ENCODE measurements at regions not wholly inside any gene's neighbourhood (a gene's known extent, or its start where the extent isn't known, plus 50 kb on each side); places are given as distances from the start of the nearest gene placed in this dataset.
"Not testable (repeated sequence)": the region's sequence is repeated elsewhere in the genome, so short reads cannot be mapped to it uniquely, and the experiment has no call there.

GRCh38 chr9:103530934-103531333, 535.8 kb downstream of the CYLC2 start:
- Histone ChIP-seq H3K9ac (ENCODE audit: low read length in 5 of 5) (no peak overlapping the region), H3K4me1 (ENCODE audit: control insufficient read depth in 5 of 5, insufficient read depth in 5 of 5, low read length in 5 of 5) (no peaks in the 10 kb centered on the region), H3K27ac (ENCODE audit: low read depth, low read length) (no peak overlapping the region), H3K4me3 (ENCODE audit: low read depth in 1 of 5, low read length in 5 of 5) (no peak overlapping the region), H3K9me3 (ENCODE audit: control insufficient read depth in 5 of 5, low read length in 5 of 5) (no peaks in the 10 kb centered on the region), H3K27me3 (ENCODE audit: control insufficient read depth in 5 of 5, insufficient read depth in 4 of 5, low read length in 5 of 5) (no peaks in the 10 kb centered on the region), H3K36me3 (ENCODE audit: control insufficient read depth in 5 of 5, insufficient read depth in 5 of 5, low read length in 5 of 5) (no peaks in the 10 kb centered on the region)

GRCh38 chr9:103533318-103533717, 538.2 kb downstream of the CYLC2 start:
- Histone ChIP-seq H3K4me1 (ENCODE audit: control insufficient read depth in 5 of 5, insufficient read depth in 5 of 5, low read length in 5 of 5) (no peaks in the 10 kb centered on the region), H3K9me3 (ENCODE audit: control insufficient read depth in 5 of 5, low read length in 5 of 5) (no peaks in the 10 kb centered on the region), H3K9ac (ENCODE audit: low read length in 5 of 5) (no peak overlapping the region), H3K27ac (ENCODE audit: low read depth, low read length) (no peak overlapping the region), H3K36me3 (ENCODE audit: control insufficient read depth in 5 of 5, insufficient read depth in 5 of 5, low read length in 5 of 5) (no peaks in the 10 kb centered on the region), H3K4me3 (ENCODE audit: low read depth in 1 of 5, low read length in 5 of 5) (no peak overlapping the region), H3K27me3 (ENCODE audit: control insufficient read depth in 5 of 5, insufficient read depth in 4 of 5, low read length in 5 of 5) (no peaks in the 10 kb centered on the region)

GRCh38 chr9:103537426-103537825, 542.3 kb downstream of the CYLC2 start:
- no peaks in the 10 kb centered on the region for H3K9me3 ChIP-seq (ENCODE audit: control insufficient read depth in 5 of 5, low read length in 5 of 5)
- H3K27me3 ChIP-seq (ENCODE audit: control insufficient read depth in 5 of 5, insufficient read depth in 4 of 5, low read length in 5 of 5), result no peaks in the 10 kb centered on the region
- H3K9ac ChIP-seq (ENCODE audit: low read length in 5 of 5), result no peak overlapping the region
- H3K36me3 ChIP-seq (ENCODE audit: control insufficient read depth in 5 of 5, insufficient read depth in 5 of 5, low read length in 5 of 5), result no peaks in the 10 kb centered on the region
- H3K4me3 ChIP-seq (ENCODE audit: low read depth in 1 of 5, low read length in 5 of 5), result no peak overlapping the region
- H3K27ac ChIP-seq (ENCODE audit: low read depth, low read length), result no peak overlapping the region
- H3K4me1 ChIP-seq (ENCODE audit: control insufficient read depth in 5 of 5, insufficient read depth in 5 of 5, low read length in 5 of 5), result no peaks in the 10 kb centered on the region

GRCh38 chr9:103545260-103545659, 548.8 kb upstream of the SMC2 start:
- Histone ChIP-seq H3K4me3 (ENCODE audit: low read depth in 1 of 5, low read length in 5 of 5) (no peak overlapping the region), H3K36me3 (ENCODE audit: control insufficient read depth in 5 of 5, insufficient read depth in 5 of 5, low read length in 5 of 5) (no peaks in the 10 kb centered on the region), H3K27ac (ENCODE audit: low read depth, low read length) (no peak overlapping the region), H3K27me3 (ENCODE audit: control insufficient read depth in 5 of 5, insufficient read depth in 4 of 5, low read length in 5 of 5) (no peaks in the 10 kb centered on the region), H3K9me3 (ENCODE audit: control insufficient read depth in 5 of 5, low read length in 5 of 5) (no peaks in the 10 kb centered on the region), H3K9ac (ENCODE audit: low read length in 5 of 5) (no peak overlapping the region), H3K4me1 (ENCODE audit: control insufficient read depth in 5 of 5, insufficient read depth in 5 of 5, low read length in 5 of 5) (no peaks in the 10 kb centered on the region)

- no peaks in the 10 kb centered on the region for H3K27me3 ChIP-seq (ENCODE audit: control insufficient read depth in 5 of 5, insufficient read depth in 4 of 5, low read length in 5 of 5)
- H3K9me3 ChIP-seq (ENCODE audit: control insufficient read depth in 5 of 5, low read length in 5 of 5), result peaks cover 2 to 7% (median 6%) of the 10 kb centered on the region in 5 donors
- no peak overlapping the region for H3K4me3 ChIP-seq (ENCODE audit: low read depth in 1 of 5, low read length in 5 of 5)
- no peaks in the 10 kb centered on the region for H3K36me3 ChIP-seq (ENCODE audit: control insufficient read depth in 5 of 5, insufficient read depth in 5 of 5, low read length in 5 of 5)
- H3K9ac ChIP-seq (ENCODE audit: low read length in 5 of 5), result no peak overlapping the region
- no peak overlapping the region for H3K27ac ChIP-seq (ENCODE audit: low read depth, low read length)
- H3K4me1 ChIP-seq (ENCODE audit: control insufficient read depth in 5 of 5, insufficient read depth in 5 of 5, low read length in 5 of 5), result no peaks in the 10 kb centered on the region
These were observed 541.4 kb upstream of the SMC2 start for GRCh38 chr9:103552712-103553111.

- H3K27me3 ChIP-seq (ENCODE audit: control insufficient read depth in 5 of 5, insufficient read depth in 4 of 5, low read length in 5 of 5), result no peaks in the 10 kb centered on the region
- no peak overlapping the region for H3K9ac ChIP-seq (ENCODE audit: low read length in 5 of 5)
These were observed 520.1 kb upstream of the SMC2 start for GRCh38 chr9:103574056-103574455.

GRCh38 chr9:103586721-103587120, 507.4 kb upstream of the SMC2 start:
- H3K4me1 ChIP-seq (ENCODE audit: control insufficient read depth in 5 of 5, insufficient read depth in 5 of 5, low read length in 5 of 5), result no peaks in the 10 kb centered on the region
- no peak overlapping the region for H3K9ac ChIP-seq (ENCODE audit: low read length in 5 of 5)
- H3K4me3 ChIP-seq (ENCODE audit: low read depth in 1 of 5, low read length in 5 of 5), result no peak overlapping the region
- H3K9me3 ChIP-seq (ENCODE audit: control insufficient read depth in 5 of 5, low read length in 5 of 5), result peaks cover 0 to 9% (median 2%) of the 10 kb centered on the region in 5 donors
- H3K27me3 ChIP-seq (ENCODE audit: control insufficient read depth in 5 of 5, insufficient read depth in 4 of 5, low read length in 5 of 5), result no peaks in the 10 kb centered on the region
- no peak overlapping the region for H3K27ac ChIP-seq (ENCODE audit: low read depth, low read length)
- no peaks in the 10 kb centered on the region for H3K36me3 ChIP-seq (ENCODE audit: control insufficient read depth in 5 of 5, insufficient read depth in 5 of 5, low read length in 5 of 5)

More at GRCh38 chr9:103574056-103574455, 520.1 kb upstream of the SMC2 start:
- no peak overlapping the region for H3K4me3 ChIP-seq (ENCODE audit: low read depth in 1 of 5, low read length in 5 of 5)
- no peaks in the 10 kb centered on the region for H3K4me1 ChIP-seq (ENCODE audit: control insufficient read depth in 5 of 5, insufficient read depth in 5 of 5, low read length in 5 of 5)
- peaks cover 0 to 14% (median 6%) of the 10 kb centered on the region in 5 donors for H3K9me3 ChIP-seq (ENCODE audit: control insufficient read depth in 5 of 5, low read length in 5 of 5)
- no peak overlapping the region for H3K27ac ChIP-seq (ENCODE audit: low read depth, low read length)
- no peaks in the 10 kb centered on the region for H3K36me3 ChIP-seq (ENCODE audit: control insufficient read depth in 5 of 5, insufficient read depth in 5 of 5, low read length in 5 of 5)

- Histone ChIP-seq H3K36me3 (ENCODE audit: control insufficient read depth in 5 of 5, insufficient read depth in 5 of 5, low read length in 5 of 5) (no peaks in the 10 kb centered on the region), H3K9ac (ENCODE audit: low read length in 5 of 5) (no peak overlapping the region), H3K9me3 (ENCODE audit: control insufficient read depth in 5 of 5, low read length in 5 of 5) (peaks cover 0 to 10% (median 3%) of the 10 kb centered on the region in 5 donors), H3K27me3 (ENCODE audit: control insufficient read depth in 5 of 5, insufficient read depth in 4 of 5, low read length in 5 of 5) (no peaks in the 10 kb centered on the region), H3K4me3 (ENCODE audit: low read depth in 1 of 5, low read length in 5 of 5) (no peak overlapping the region), H3K4me1 (ENCODE audit: control insufficient read depth in 5 of 5, insufficient read depth in 5 of 5, low read length in 5 of 5) (no peaks in the 10 kb centered on the region), H3K27ac (ENCODE audit: low read depth, low read length) (no peak overlapping the region)
These were observed 492.8 kb upstream of the SMC2 start for GRCh38 chr9:103601287-103601686.

GRCh38 chr9:103611950-103612349, 482.2 kb upstream of the SMC2 start:
- H3K36me3 ChIP-seq (ENCODE audit: control insufficient read depth in 5 of 5, insufficient read depth in 5 of 5, low read length in 5 of 5); H3K27me3 ChIP-seq (ENCODE audit: control insufficient read depth in 5 of 5, insufficient read depth in 4 of 5, low read length in 5 of 5); H3K4me3 ChIP-seq (ENCODE audit: low read depth in 1 of 5, low read length in 5 of 5); H3K4me1 ChIP-seq (ENCODE audit: control insufficient read depth in 5 of 5, insufficient read depth in 5 of 5, low read length in 5 of 5); H3K9ac ChIP-seq (ENCODE audit: low read length in 5 of 5); H3K27ac ChIP-seq (ENCODE audit: low read depth, low read length); H3K9me3 ChIP-seq (ENCODE audit: control insufficient read depth in 5 of 5, low read length in 5 of 5): not testable (repeated sequence)

- H3K4me3 ChIP-seq (ENCODE audit: low read depth in 1 of 5, low read length in 5 of 5), result no peak overlapping the region
- H3K27me3 ChIP-seq (ENCODE audit: control insufficient read depth in 5 of 5, insufficient read depth in 4 of 5, low read length in 5 of 5), result no peaks in the 10 kb centered on the region
- no peaks in the 10 kb centered on the region for H3K36me3 ChIP-seq (ENCODE audit: control insufficient read depth in 5 of 5, insufficient read depth in 5 of 5, low read length in 5 of 5)
- peaks cover 0 to 7% (median 0%) of the 10 kb centered on the region in 5 donors for H3K9me3 ChIP-seq (ENCODE audit: control insufficient read depth in 5 of 5, low read length in 5 of 5)
- no peak overlapping the region for H3K27ac ChIP-seq (ENCODE audit: low read depth, low read length)
- no peaks in the 10 kb centered on the region for H3K4me1 ChIP-seq (ENCODE audit: control insufficient read depth in 5 of 5, insufficient read depth in 5 of 5, low read length in 5 of 5)
- H3K9ac ChIP-seq (ENCODE audit: low read length in 5 of 5), result no peak overlapping the region
These were observed 478.1 kb upstream of the SMC2 start for GRCh38 chr9:103615994-103616393.

- Histone ChIP-seq H3K27ac (ENCODE audit: low read depth, low read length) (no peak overlapping the region), H3K4me3 (ENCODE audit: low read depth in 1 of 5, low read length in 5 of 5) (no peak overlapping the region), H3K9ac (ENCODE audit: low read length in 5 of 5) (no peak overlapping the region), H3K4me1 (ENCODE audit: control insufficient read depth in 5 of 5, insufficient read depth in 5 of 5, low read length in 5 of 5) (no peaks in the 10 kb centered on the region), H3K27me3 (ENCODE audit: control insufficient read depth in 5 of 5, insufficient read depth in 4 of 5, low read length in 5 of 5) (no peaks in the 10 kb centered on the region), H3K9me3 (ENCODE audit: control insufficient read depth in 5 of 5, low read length in 5 of 5) (peaks cover 0 to 7% (median 0%) of the 10 kb centered on the region in 5 donors), H3K36me3 (ENCODE audit: control insufficient read depth in 5 of 5, insufficient read depth in 5 of 5, low read length in 5 of 5) (no peaks in the 10 kb centered on the region)
These were observed 477.1 kb upstream of the SMC2 start for GRCh38 chr9:103617046-103617445.

Data from subcutaneous abdominal adipose tissue (tissue), 5 donors.